A204.1 (cell line): ENCODE measurements at regions not wholly inside any gene's neighbourhood (a gene's known extent, or its start where the extent isn't known, plus 50 kb on each side); places are given as distances from the start of the nearest gene placed in this dataset.
"Not testable (repeated sequence)": the region's sequence is repeated elsewhere in the genome, so short reads cannot be mapped to it uniquely, and the experiment has no call there.

Source experiments
- FAIRE-seq: peaks from 2 replicates; lab custom pipeline; 2012; peaks lifted over from hg19 to GRCh38; lab: Jason Lieb, UNC

DNA sequence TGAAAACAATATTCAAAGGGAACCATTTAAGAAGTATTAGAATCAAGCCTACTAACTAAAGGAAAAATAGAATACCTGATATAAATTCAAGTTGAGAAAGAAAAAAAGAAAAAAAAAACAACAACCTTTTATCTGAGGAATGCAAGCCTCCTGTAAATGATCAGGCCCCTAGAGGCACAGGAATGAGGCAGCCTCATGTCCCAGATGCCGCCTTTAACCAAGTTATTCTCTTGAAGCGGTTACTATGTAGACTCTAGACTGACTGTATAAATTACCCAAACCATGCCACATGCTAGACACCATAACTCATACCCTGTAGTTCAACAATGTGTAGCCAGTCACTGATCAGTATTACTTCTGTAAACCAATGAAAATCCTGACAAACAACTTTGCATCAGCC, 929.6 kb downstream of the TAF11L14 start:
- FAIRE-seq, result no peak

GRCh38 chr5:18566671-18567070, 932.4 kb downstream of the TAF11L14 start:
- FAIRE-seq, result no peak

- FAIRE-seq, result no peak
These were observed 942.3 kb downstream of the TAF11L14 start for GRCh38 chr5:18576586-18576985.

DNA sequence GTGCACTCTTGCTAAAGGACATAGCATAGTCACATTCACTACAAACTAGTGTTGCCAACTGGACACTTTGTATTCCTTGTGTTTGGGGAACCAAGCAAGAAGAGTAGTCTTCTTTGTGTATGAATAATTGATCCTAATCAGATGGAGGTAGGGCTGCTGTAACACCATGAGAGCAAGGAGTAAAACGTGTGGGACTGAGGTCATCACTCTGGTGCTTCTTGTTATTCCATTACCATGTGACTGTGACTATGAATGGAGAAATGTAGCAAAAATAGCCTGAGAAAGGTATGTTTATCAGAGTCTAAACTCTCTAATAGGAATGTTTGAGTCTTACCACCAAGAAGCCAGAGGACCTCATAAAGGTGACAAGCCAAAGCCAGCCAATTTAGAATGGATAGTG, 966.9 kb downstream of the TAF11L14 start:
- FAIRE-seq, result no peak

- no peak for FAIRE-seq
These were observed 968.1 kb downstream of the TAF11L14 start for GRCh38 chr5:18602402-18602801.

- no peak for FAIRE-seq
These were observed 970.9 kb downstream of the TAF11L14 start for GRCh38 chr5:18605186-18605585.

DNA sequence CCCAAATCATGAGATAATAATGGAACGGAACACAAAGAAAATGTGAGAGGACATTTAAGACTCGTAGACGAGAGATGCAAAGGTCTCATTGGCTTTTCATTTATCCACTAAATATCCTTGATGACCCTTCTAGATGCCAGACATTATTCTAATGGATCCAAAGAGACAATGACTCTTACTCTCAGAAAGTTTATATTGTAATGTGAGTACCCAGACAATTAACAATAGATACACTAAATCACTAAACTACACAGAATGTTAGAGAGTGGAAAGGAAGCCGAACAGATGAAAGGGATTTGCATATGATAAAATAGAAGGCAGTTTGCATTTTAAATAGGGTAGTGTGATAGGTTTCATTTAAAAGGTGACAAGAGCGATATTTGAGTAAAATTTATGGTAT, 973.3 kb downstream of the TAF11L14 start:
- FAIRE-seq, result no peak

DNA sequence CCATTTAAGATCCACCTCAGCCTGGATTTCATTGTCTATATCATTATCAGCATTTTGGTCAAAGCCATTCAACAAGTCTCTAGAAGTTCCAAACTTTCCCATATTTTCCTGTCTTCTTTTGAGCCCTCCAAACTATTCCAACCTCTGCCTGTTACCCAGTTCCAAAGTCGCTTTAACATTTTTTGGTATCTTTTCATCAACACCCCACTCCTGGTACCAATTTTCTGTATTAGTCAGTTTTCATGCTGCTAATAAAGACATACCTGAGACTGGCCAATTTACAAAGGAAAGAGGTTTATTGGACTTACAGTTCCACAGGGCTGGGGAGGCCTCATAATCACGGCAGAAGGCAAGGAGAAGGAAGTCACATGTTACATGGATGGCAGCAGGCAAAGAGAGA, 982.9 kb downstream of the TAF11L14 start:
- FAIRE-seq, result not testable (repeated sequence)

- FAIRE-seq, result no peak
These were observed 996.3 kb downstream of the TAF11L14 start for GRCh38 chr5:18630458-18631045.

- FAIRE-seq, result no peak
These were observed 1018.4 kb downstream of the TAF11L14 start for GRCh38 chr5:18652404-18653215.

DNA sequence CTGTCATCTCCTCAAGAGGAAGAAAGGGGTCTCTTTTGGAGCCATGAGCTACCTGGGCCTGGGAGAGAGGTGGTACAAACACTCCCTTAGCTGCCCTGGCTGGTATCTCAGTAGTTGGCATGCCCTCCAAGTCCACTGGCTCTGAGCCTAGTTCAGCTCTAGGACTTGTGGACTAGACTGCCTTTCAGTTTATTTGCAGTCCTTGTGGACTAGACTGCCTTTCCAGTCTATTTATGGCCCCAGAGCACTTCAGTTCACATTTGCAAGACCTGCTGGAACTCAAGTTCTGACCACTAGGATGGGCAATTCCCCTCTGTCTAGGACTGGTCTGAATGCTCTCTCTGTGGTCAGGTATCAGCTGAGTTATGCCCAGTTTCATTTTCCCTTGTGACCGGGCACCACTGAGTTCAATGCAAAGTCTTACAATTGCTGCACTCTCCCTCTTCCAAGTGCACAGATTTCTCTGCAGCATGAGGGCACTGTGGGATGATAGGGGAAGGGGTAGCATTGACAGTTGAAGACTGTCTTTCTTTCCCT, 1019.0 kb downstream of the TAF11L14 start:
- FAIRE-seq, result no peak

- peak; percentile 61 for FAIRE-seq
These were observed 1026.3 kb downstream of the TAF11L14 start for GRCh38 chr5:18660511-18660910.

- FAIRE-seq, result no peak
These were observed 1028.0 kb downstream of the TAF11L14 start for GRCh38 chr5:18662231-18662630.

- FAIRE-seq, result not testable (repeated sequence)
These were observed 1040.0 kb downstream of the TAF11L14 start for GRCh38 chr5:18674212-18674611.

GRCh38 chr5:18675041-18675440, 1040.8 kb downstream of the TAF11L14 start:
- no peak for FAIRE-seq

DNA sequence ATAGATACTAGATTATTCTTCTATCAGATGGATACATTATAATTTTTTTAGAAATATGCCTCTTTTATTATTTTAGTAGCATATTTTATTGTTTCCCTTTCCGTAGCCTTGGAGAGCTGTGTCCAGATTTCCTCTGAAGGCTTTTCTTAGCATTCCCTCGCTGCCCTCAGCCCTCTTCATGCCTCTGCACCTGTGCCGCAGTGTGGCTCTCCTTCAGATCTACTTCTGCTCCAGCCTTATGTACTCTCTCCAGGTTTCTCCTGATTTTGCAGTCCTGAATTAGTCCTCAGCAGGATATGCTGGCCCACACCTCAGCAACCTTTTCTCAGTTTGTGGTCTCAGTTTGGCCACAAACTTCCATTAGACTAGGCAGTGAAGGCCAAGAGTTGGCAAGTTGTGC, 1052.0 kb downstream of the TAF11L14 start:
- no peak for FAIRE-seq

DNA sequence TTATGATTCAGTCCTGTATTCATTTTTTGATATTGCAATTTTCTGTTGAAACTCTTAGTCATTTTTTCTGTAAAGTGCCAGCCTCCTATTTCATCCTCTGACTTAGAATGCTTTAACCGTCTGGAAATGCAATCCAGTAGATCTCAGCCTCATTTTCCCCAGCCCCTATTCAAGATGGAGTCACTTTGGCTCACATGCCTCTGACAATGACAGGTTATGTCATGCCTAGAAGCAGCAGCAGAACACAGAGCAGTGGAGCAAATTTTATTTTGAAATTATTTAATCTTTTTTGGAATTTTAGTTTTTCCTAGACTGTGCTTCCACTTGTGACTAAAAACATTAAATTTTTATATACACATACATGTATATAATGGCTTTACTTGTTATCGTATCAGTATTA, 1053.2 kb downstream of the TAF11L14 start:
- no peak for FAIRE-seq

GRCh38 chr5:18699681-18700080, 1065.4 kb downstream of the TAF11L14 start:
- no peak for FAIRE-seq

DNA sequence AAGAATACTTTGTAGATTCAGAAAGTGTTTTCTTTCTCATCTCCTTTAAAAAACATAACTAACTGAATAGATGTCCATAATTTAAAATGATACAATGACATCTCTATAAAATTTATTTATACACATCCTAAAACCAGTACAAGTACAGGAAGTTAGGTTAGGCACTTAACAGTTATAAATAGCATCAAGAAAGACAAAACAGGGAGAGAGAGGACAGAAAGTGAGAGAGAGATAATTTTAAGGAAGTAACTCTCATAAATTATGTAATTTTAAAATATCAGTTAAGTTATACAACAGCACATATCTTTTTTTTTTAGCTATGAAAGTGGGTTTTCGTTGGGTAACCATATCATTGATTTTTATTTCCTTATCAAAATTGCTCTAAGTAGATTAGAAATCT, 1068.6 kb downstream of the TAF11L14 start:
- FAIRE-seq, result no peak

DNA sequence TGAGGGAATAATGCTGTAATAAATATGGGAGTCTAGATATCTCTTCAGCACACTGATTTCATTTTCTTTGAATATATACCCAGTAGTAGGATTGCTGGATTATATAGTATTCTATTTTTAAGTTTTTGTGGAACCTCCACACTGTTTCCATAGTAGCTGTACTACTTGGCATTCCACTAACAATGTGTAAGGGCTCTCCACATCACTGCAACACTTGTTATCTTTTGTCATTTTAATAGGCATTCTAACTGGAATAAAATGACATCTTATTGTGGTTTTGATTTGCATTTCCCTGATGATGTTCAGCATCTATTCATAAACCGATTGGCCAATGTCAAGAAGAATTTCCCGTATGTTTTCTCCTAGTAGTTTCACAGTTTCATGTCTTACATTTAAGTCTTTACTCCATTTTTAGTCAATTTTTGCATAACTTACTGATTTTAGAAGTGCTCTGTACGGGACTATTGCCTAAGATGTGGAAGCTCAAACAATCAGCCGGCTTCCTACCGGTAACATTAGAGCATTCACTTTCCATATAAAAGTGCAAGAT, 1078.8 kb downstream of the TAF11L14 start:
- no peak for FAIRE-seq

- FAIRE-seq, result no peak
These were observed 1085.7 kb downstream of the TAF11L14 start for GRCh38 chr5:18720002-18720401.

DNA sequence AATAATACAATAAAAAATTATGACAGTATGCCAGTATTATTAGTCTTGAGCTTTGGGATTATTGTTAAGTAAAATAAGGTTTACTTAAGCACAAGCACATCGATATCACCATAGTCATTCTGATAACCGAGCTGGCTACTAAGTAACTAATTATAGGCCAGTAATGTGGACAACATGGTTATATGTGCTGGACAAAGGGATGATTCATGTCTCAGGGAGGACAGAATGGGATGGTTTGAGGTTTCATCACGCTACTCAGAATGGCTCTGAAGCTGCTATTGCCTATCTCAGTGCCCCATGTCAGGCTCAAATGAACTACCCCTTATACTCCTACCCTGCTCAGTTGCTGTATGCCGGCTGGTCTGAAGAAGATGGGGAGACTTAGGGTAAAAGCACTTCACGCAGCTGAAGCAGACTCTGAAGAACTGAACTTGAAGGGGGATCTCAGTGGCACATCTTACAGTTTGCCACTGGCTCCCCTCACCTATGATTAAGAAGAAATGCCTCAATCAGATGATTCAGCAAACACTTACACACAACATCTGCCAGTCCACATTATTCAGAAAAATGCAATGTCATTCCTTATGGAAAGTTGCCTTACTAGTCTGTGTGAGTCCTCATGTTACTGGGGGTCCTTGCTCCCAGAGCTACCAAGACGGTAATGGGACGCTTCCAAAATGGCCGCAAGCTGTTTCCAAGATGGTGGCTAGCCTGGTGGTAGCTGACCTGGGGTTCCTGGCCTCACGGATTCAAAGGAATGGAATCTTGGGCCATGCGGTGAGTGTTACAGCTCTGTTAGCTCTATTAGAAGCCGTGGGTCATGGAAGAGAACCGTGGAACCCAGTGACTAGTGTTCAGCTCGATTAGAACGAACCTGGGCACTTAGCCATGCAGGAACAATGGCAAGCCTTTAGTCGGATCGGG, 1098.6 kb downstream of the TAF11L14 start:
- FAIRE-seq, result no peak
